Ovary (tissue), 3 donors: ENCODE measurements at regions not wholly inside any gene's neighbourhood (a gene's known extent, or its start where the extent isn't known, plus 50 kb on each side); places are given as distances from the start of the nearest gene placed in this dataset.

Experiments used
- CTCF ChIP-seq, 3 donors: fragments of 450-650 bp in 2 of 3; fragments of 200-600 bp in 1 of 3; IDR thresholded peaks; one replicate each; pipeline versions ENCODE4 v1.5.1 to v1.8.0; 2016 to 2022; ENCODE audit warnings: antibody characterized with exemption in 3 of 3, mild to moderate bottlenecking in 1 of 3
- EP300 ChIP-seq: sonication (generic); formaldehyde crosslinking; IDR thresholded peaks from one replicate; pipeline ENCODE4 v1.6.1; 2017; ENCODE audit warnings: antibody characterized with exemption
- POLR2A ChIP-seq: fragments of 450-650 bp; IDR thresholded peaks from one replicate; pipeline ENCODE4 v1.6.1; 2017; ENCODE audit warnings: antibody characterized with exemption, mild to moderate bottlenecking, moderate library complexity
- donor health status: DM: no; HTN: no; CAD: no.

- no peak for TF ChIP-seq POLR2A
- TF ChIP-seq CTCF (IDR thresholded peaks at IDR 0.05), result no peak
- no peak for TF ChIP-seq EP300
These were observed 71.9 kb upstream of the GRAMD1B start for GRCh38 chr11:123357990-123358827.
